ENCODE measurements at regions not wholly inside any gene's neighbourhood (a gene's known extent, or its start where the extent isn't known, plus 50 kb on each side); places are given as distances from the start of the nearest gene placed in this dataset.

DNA sequence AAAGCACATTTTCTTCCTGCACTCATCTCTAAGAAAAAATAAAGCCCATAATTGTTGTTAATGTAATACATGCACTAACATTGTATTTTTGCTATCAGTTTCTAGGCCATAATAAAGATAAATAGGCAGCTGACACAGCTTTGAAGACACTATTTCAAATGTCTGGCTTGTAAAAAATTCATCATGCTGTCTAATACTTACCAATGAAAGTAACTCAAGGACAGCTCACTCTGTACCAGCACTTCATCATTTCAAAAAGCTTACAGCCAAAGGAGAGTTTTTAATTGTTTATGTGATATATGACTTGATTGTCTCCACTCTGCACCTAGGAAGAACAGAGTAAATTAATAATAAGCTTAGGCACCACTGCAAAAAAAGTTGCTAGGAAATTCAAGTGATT, 1423.3 kb upstream of the PCDH20 start:
- ChIA-PET POLR2A (no interaction called here), CTCF (no interaction called here)
- no peak for DNase-seq (ENCODE audit: extremely low spot score)
- 0 out of 2 replicates have a peak, but pooled peaks have one; percentile 38 for TF ChIP-seq ARNT (IDR thresholded peaks at IDR 0.05)
- TF ChIP-seq CTBP1 (IDR thresholded peaks at IDR 0.05; ENCODE audit: borderline replicate concordance): peak; percentile 68
- no peak for TF ChIP-seq SP1 (IDR thresholded peaks at IDR 0.05)
- TF ChIP-seq HDGF (IDR thresholded peaks at IDR 0.05; ENCODE audit: borderline replicate concordance): no peak
- TF ChIP-seq LEF1 (IDR thresholded peaks at IDR 0.05; ENCODE audit: borderline replicate concordance): peak; percentile 80
- TF ChIP-seq ZNF384 (IDR thresholded peaks at IDR 0.05): peak; percentile 17; the same call in 1 of the 2 replicates
- no peak for TF ChIP-seq ELF4 (IDR thresholded peaks at IDR 0.05)
- no peak for TF ChIP-seq BHLHE40 (IDR thresholded peaks at IDR 0.05; ENCODE audit: borderline replicate concordance)
- TF ChIP-seq FOXK2 (IDR thresholded peaks at IDR 0.05): no peak
- peak; percentile 95 for TF ChIP-seq PKNOX1 (IDR thresholded peaks at IDR 0.05)
- 0 out of 2 replicates have a peak, but pooled peaks have one; percentile 21 for TF ChIP-seq FOXA1 (IDR thresholded peaks at IDR 0.05)
- TF ChIP-seq SUZ12 (IDR thresholded peaks at IDR 0.05): no peak

DNA sequence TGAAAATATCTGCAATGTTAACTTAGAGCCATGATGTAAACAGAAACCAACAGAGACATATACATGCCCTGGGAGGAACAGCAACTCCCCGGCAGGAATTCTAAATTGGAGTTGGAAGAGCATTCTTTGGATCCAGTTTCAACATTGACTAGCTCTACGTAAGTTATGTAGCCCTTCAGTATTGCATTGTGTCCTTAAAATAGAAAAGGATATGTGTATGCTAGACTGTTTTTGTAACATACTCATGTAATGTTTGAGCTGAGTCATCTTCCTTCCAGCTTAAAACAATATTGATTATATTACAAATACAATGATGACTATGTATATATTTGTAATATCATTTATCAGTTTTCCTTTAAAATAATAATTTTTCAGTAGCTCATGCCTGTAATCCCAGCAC, 1422.2 kb upstream of the PCDH20 start:
- ChIA-PET CTCF (interaction anchor here (1.1 kb wide), 1 partner anchor 9 kb away, joined by 4 read pairs; no protein-coding TSS in a partner anchor), POLR2A (no interaction called here)
- TF ChIP-seq LEF1 (IDR thresholded peaks at IDR 0.05; ENCODE audit: borderline replicate concordance): no peak
- no peak for TF ChIP-seq L3MBTL2 (conservative IDR thresholded peaks at IDR 0.05)
- no peak for TF ChIP-seq SP1 (IDR thresholded peaks at IDR 0.05)
- TF ChIP-seq CTBP1 (IDR thresholded peaks at IDR 0.05; ENCODE audit: borderline replicate concordance): no peak
- no peak for TF ChIP-seq FOXA1 (IDR thresholded peaks at IDR 0.05)
- no peak for TF ChIP-seq TARDBP (IDR thresholded peaks at IDR 0.05)
- TF ChIP-seq SUZ12 (IDR thresholded peaks at IDR 0.05): no peak
- no peak for DNase-seq (ENCODE audit: extremely low spot score)

DNA sequence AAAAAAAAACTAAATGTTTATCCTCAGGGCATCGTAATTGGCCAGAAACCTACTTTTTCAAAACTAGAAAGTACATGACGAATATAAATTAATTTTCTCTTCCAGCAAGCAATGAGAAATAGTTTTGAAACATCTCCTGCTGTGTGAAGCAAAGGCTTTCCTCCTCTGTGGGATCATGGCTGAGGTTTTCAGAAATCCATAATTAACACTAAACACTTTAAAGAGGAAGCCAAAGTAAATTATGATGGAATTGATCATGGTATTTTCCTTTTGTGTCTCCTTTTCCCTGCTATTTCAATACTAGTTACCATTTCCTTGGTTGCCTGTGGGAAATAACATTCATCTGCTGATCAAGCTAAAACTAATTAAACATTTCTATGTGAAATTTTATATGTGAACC, 1413.8 kb upstream of the PCDH20 start:
- DNase-seq (ENCODE audit: extremely low spot score): no peak
- CTCF ChIA-PET: no interaction called here
- POLR2A ChIA-PET: no interaction called here
- TF ChIP-seq BHLHE40 (IDR thresholded peaks at IDR 0.05; ENCODE audit: borderline replicate concordance) (no peak), FOXK2 (IDR thresholded peaks at IDR 0.05) (no peak), ARNT (IDR thresholded peaks at IDR 0.05) (no peak), NFRKB (IDR thresholded peaks at IDR 0.05) (no peak), FOXM1 (IDR thresholded peaks at IDR 0.05; ENCODE audit: borderline replicate concordance) (no peak), HDGF (IDR thresholded peaks at IDR 0.05; ENCODE audit: borderline replicate concordance) (no peak), ELF4 (IDR thresholded peaks at IDR 0.05) (no peak), LEF1 (IDR thresholded peaks at IDR 0.05; ENCODE audit: borderline replicate concordance) (no peak), FOXA1 (IDR thresholded peaks at IDR 0.05) (no peak), TARDBP (IDR thresholded peaks at IDR 0.05) (no peak), SUZ12 (IDR thresholded peaks at IDR 0.05) (no peak), L3MBTL2 (conservative IDR thresholded peaks at IDR 0.05) (no peak), ZNF384 (IDR thresholded peaks at IDR 0.05) (no peak), PKNOX1 (IDR thresholded peaks at IDR 0.05) (no peak), SP1 (IDR thresholded peaks at IDR 0.05) (no peak), CTBP1 (IDR thresholded peaks at IDR 0.05; ENCODE audit: borderline replicate concordance) (no peak)

GRCh38 chr13:62799931-62800436, 1384.3 kb upstream of the PCDH20 start:
- TF ChIP-seq ARNT (IDR thresholded peaks at IDR 0.05): no peak
- no peak for TF ChIP-seq FOXK2 (IDR thresholded peaks at IDR 0.05)
- no peak for TF ChIP-seq FOXA1 (IDR thresholded peaks at IDR 0.05)
- TF ChIP-seq LEF1 (IDR thresholded peaks at IDR 0.05; ENCODE audit: borderline replicate concordance): no peak
- TF ChIP-seq CTBP1 (IDR thresholded peaks at IDR 0.05; ENCODE audit: borderline replicate concordance): no peak
- TF ChIP-seq ZNF384 (IDR thresholded peaks at IDR 0.05): no peak
- TF ChIP-seq HDGF (IDR thresholded peaks at IDR 0.05; ENCODE audit: borderline replicate concordance): no peak
- no peak for DNase-seq (ENCODE audit: extremely low spot score)
- ChIA-PET POLR2A (no interaction called here), CTCF (interaction anchor here (0.6 kb wide), 1 partner anchor 863 kb away, joined by 3 read pairs; no protein-coding TSS in a partner anchor)

GRCh38 chr13:62799038-62799535, 1383.4 kb upstream of the PCDH20 start:
- TF ChIP-seq ARNT (IDR thresholded peaks at IDR 0.05): no peak
- POLR2A ChIA-PET: no interaction called here
- CTCF ChIA-PET: interaction anchor here (1.2 kb wide), 1 partner anchor 14 kb away, joined by 3 read pairs; no protein-coding TSS in a partner anchor
- no peak for DNase-seq (ENCODE audit: extremely low spot score)

DNA sequence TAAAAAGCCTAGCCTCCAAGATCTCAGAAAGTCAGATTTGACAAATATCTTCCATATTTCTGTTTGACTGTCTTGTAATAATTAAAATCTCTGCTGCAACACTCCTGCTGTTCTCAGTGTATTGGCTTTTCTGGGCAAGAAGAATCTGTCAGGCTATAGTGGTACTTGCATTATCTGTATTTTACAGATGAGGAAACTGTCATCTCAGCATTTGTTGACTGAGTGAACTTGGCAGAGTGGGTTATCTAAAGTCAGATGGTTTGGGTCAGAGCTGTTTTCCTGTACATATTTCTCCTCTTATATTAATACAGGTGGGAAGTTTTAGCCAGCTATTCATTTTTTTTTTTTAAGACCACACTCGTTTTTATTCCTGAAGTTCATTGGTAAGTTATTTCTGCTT, 1378.2 kb upstream of the PCDH20 start:
- ChIA-PET POLR2A (no interaction called here), CTCF (no interaction called here)
- DNase-seq (ENCODE audit: extremely low spot score): no peak
- no peak for TF ChIP-seq L3MBTL2 (conservative IDR thresholded peaks at IDR 0.05)

GRCh38 chr13:62781866-62782265, 1366.2 kb upstream of the PCDH20 start:
- POLR2A ChIA-PET: no interaction called here
- CTCF ChIA-PET: no interaction called here
- TF ChIP-seq SUZ12 (IDR thresholded peaks at IDR 0.05): no peak
- TF ChIP-seq FOXA1 (IDR thresholded peaks at IDR 0.05): no peak
- no peak for TF ChIP-seq NFRKB (IDR thresholded peaks at IDR 0.05)
- no peak for TF ChIP-seq HDGF (IDR thresholded peaks at IDR 0.05; ENCODE audit: borderline replicate concordance)
- no peak for TF ChIP-seq FOXM1 (IDR thresholded peaks at IDR 0.05; ENCODE audit: borderline replicate concordance)
- TF ChIP-seq LEF1 (IDR thresholded peaks at IDR 0.05; ENCODE audit: borderline replicate concordance): no peak
- TF ChIP-seq FOXK2 (IDR thresholded peaks at IDR 0.05): no peak
- TF ChIP-seq BHLHE40 (IDR thresholded peaks at IDR 0.05; ENCODE audit: borderline replicate concordance): no peak
- TF ChIP-seq L3MBTL2 (conservative IDR thresholded peaks at IDR 0.05): no peak
- TF ChIP-seq TARDBP (IDR thresholded peaks at IDR 0.05): no peak
- TF ChIP-seq CTBP1 (IDR thresholded peaks at IDR 0.05; ENCODE audit: borderline replicate concordance): no peak
- TF ChIP-seq PKNOX1 (IDR thresholded peaks at IDR 0.05): no peak
- no peak for DNase-seq (ENCODE audit: extremely low spot score)

Data from HEK293T (cell line).